Testis (tissue), 2 donors: ENCODE measurements at regions not wholly inside any gene's neighbourhood (a gene's known extent, or its start where the extent isn't known, plus 50 kb on each side); places are given as distances from the start of the nearest gene placed in this dataset.

Experiments used
- DNase-seq: peaks from one replicate; pipeline ENCODE4 v3.0.0-alpha.2; 2019
- H3K27ac ChIP-seq, 2 donors: fragments of 200-600 bp; sonication (generic); one replicate each; pipeline ENCODE4 v1.5.1; 2019
- H3K27me3 ChIP-seq: fragments of 200-600 bp; sonication (generic); one replicate; pipeline ENCODE4 v1.5.1; 2019
- H3K36me3 ChIP-seq: fragments of 200-600 bp; sonication (generic); one replicate; pipeline ENCODE4 v1.5.1; 2017; ENCODE audit warnings: low read depth; ENCODE audit errors: missing control alignments
- H3K4me1 ChIP-seq: fragments of 200-600 bp; sonication (generic); one replicate; pipeline ENCODE4 v1.5.1; 2019
- H3K4me3 ChIP-seq, 2 donors: fragments of 200-600 bp; sonication (generic); one replicate each; pipeline ENCODE4 v1.5.1; 2017 to 2019
- H3K9me3 ChIP-seq: fragments of 200-600 bp; sonication (generic); one replicate; pipeline ENCODE4 v1.5.1; 2017
- CTCF ChIP-seq, 3 experiments: fragments of 450-650 bp in 2 of 3; fragments of 200-600 bp in 1 of 3; sonication (generic) in 1 of 3; IDR thresholded peaks; one replicate each; pipeline ENCODE4 v1.5.1; 2016 to 2019; ENCODE audit warnings: antibody characterized with exemption in 3 of 3, mild to moderate bottlenecking in 2 of 3, moderate library complexity in 1 of 3
- POLR2A ChIP-seq: fragments of 450-650 bp; IDR thresholded peaks from one replicate; pipeline ENCODE4 v1.6.1; 2017; ENCODE audit warnings: antibody characterized with exemption, mild to moderate bottlenecking, moderate library complexity
- WGBS, 2 donors: methylation state at CpG; one replicate each; pipeline ENCODE4 v1.1.5; 2018; 5-methylcytosine and 5-hydroxymethylcytosine counted together
- intact Hi-C: fragments of 100-400 bp; cut with DNase I; formaldehyde crosslinking; loops from one replicate; pipeline ENCODE4 v1.15.1; 2023; ENCODE audit warnings: low total_unique reads

- TF ChIP-seq CTCF (IDR thresholded peaks at IDR 0.05), result no peak
- no peak for TF ChIP-seq POLR2A
- intact Hi-C loops, result no loop called here
- no peak overlapping the region for H3K27ac ChIP-seq
- no peak overlapping the region for H3K4me3 ChIP-seq
- DNase-seq, result no peak
- no peaks in the 10 kb centered on the region for H3K9me3 ChIP-seq
- no peaks in the 10 kb centered on the region for H3K4me1 ChIP-seq
- H3K36me3 ChIP-seq, result no peaks in the 10 kb centered on the region
- no peaks in the 10 kb centered on the region for H3K27me3 ChIP-seq
- 64 to 73% methylated on average over 9 of the region's 9 CpGs for WGBS, 2 donors
Observed at GRCh38 chr12:14187966-14188365, 177.5 kb upstream of the ATF7IP start.

DNA sequence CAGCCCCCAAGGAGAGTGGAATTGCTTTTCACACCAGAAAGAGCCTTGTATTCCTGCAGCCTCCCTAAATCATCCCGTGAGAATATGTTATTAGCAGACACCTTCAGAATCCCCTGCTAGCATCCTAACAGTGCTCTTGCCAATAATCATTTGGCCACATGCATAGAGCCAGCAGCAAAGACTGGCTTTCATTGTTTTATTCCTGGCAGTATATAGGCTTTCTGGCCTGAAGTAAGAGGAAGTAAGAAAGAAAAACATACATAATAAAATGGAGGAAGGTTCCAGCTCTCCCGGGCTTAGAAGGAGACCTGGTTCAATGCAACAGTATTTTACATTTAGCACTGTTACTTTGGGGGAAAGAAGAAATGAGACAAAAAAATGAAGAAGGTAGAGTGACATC, 176.7 kb upstream of the ATF7IP start:
- Histone ChIP-seq H3K9me3 (no peaks in the 10 kb centered on the region), H3K27me3 (no peaks in the 10 kb centered on the region), H3K4me3 (no peak overlapping the region), H3K36me3 (no peaks in the 10 kb centered on the region), H3K4me1 (no peaks in the 10 kb centered on the region), H3K27ac (no peak overlapping the region)
- no peak for DNase-seq
- TF ChIP-seq POLR2A (no peak), CTCF (IDR thresholded peaks at IDR 0.05) (no peak)
- WGBS, 2 donors, result 41 to 42% methylated on average over 2 of the region's 2 CpGs
- intact Hi-C loops, result no loop called here

GRCh38 chr12:14190694-14191093, 174.8 kb upstream of the ATF7IP start:
- TF ChIP-seq POLR2A, result no peak
- TF ChIP-seq CTCF (IDR thresholded peaks at IDR 0.05), result no peak
- WGBS, 2 donors, result 76 to 80% methylated on average over 1 of the region's 1 CpG
- Histone ChIP-seq H3K4me1 (no peaks in the 10 kb centered on the region), H3K9me3 (no peaks in the 10 kb centered on the region), H3K4me3 (no peak overlapping the region), H3K27ac (no peak overlapping the region), H3K36me3 (no peaks in the 10 kb centered on the region), H3K27me3 (no peaks in the 10 kb centered on the region)
- no peak for DNase-seq
- intact Hi-C loops, result no loop called here

- Histone ChIP-seq H3K27ac (no peak overlapping the region), H3K36me3 (no peaks in the 10 kb centered on the region), H3K4me1 (no peaks in the 10 kb centered on the region), H3K9me3 (no peaks in the 10 kb centered on the region), H3K27me3 (no peaks in the 10 kb centered on the region), H3K4me3 (no peak overlapping the region)
- intact Hi-C loops, result no loop called here
- DNase-seq, result no peak
- WGBS, 2 donors, result 90 to 91% methylated on average over 4 of the region's 4 CpGs
- TF ChIP-seq CTCF (IDR thresholded peaks at IDR 0.05) (no peak), POLR2A (no peak)
Observed at GRCh38 chr12:14191612-14192011, 173.9 kb upstream of the ATF7IP start.

GRCh38 chr12:14193639-14194038, 171.8 kb upstream of the ATF7IP start:
- Histone ChIP-seq H3K4me1 (no peaks in the 10 kb centered on the region), H3K36me3 (no peaks in the 10 kb centered on the region), H3K9me3 (no peaks in the 10 kb centered on the region), H3K4me3 (no peak overlapping the region), H3K27me3 (no peaks in the 10 kb centered on the region), H3K27ac (no peak overlapping the region)
- TF ChIP-seq CTCF (IDR thresholded peaks at IDR 0.05), result no peak
- TF ChIP-seq POLR2A, result no peak
- no peak for DNase-seq
- intact Hi-C loops, result no loop called here
- WGBS, 2 donors, result 47 to 61% methylated on average over 10 of the region's 10 CpGs
